KBM-7 (cell line): ENCODE measurements at regions not wholly inside any gene's neighbourhood (a gene's known extent, or its start where the extent isn't known, plus 50 kb on each side); places are given as distances from the start of the nearest gene placed in this dataset.

Experiments
- DNase-seq: peaks from one replicate; pipeline ENCODE4 v3.0.0-alpha.2; 2015
- in situ Hi-C: fragments of 300-500 bp; cut with MboI; formaldehyde crosslinking; loops from 2 replicates; pipeline ENCODE4 v1.14.3; 2020; ENCODE audit warnings: low sequenced_read_pairs, low pct_unique_long_range_greater_than_20kb, mixed read lengths

GRCh38 chr22:46051646-46052045 lies 74.7 kb upstream of the WNT7B start:
- DNase-seq = no peak
- in situ Hi-C loops = no loop called here

DNA sequence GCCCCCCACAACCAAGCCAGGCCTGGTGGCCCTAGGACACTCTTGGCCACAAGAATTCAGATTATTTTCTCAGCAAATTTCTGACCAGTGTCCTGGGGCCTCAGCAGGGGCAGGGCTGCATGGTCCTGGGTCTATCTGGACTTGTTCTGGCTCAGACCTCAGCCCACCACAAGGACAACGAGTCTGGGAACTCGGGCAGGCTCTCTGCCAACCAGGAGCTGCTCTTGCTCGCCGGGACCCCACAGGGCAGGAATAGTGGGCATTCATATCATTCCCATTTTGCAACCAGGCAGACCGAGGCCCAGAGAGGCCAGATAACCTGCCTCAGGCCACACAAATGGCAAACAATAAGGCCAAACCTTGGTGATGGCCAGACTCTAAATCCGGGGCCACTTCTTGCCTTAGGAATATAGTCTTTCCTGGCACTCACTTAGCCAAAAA lies 75.4 kb upstream of the WNT7B start:
- in situ Hi-C loops = no loop called here
- DNase-seq = no peak

- DNase-seq = peak; percentile 58
- in situ Hi-C loops = no loop called here
These were observed 76.0 kb upstream of the WNT7B start for GRCh38 chr22:46052801-46053562.

GRCh38 chr22:46053563-46054090 lies 76.7 kb upstream of the WNT7B start:
- in situ Hi-C loops = no loop called here
- no peak for DNase-seq

DNA sequence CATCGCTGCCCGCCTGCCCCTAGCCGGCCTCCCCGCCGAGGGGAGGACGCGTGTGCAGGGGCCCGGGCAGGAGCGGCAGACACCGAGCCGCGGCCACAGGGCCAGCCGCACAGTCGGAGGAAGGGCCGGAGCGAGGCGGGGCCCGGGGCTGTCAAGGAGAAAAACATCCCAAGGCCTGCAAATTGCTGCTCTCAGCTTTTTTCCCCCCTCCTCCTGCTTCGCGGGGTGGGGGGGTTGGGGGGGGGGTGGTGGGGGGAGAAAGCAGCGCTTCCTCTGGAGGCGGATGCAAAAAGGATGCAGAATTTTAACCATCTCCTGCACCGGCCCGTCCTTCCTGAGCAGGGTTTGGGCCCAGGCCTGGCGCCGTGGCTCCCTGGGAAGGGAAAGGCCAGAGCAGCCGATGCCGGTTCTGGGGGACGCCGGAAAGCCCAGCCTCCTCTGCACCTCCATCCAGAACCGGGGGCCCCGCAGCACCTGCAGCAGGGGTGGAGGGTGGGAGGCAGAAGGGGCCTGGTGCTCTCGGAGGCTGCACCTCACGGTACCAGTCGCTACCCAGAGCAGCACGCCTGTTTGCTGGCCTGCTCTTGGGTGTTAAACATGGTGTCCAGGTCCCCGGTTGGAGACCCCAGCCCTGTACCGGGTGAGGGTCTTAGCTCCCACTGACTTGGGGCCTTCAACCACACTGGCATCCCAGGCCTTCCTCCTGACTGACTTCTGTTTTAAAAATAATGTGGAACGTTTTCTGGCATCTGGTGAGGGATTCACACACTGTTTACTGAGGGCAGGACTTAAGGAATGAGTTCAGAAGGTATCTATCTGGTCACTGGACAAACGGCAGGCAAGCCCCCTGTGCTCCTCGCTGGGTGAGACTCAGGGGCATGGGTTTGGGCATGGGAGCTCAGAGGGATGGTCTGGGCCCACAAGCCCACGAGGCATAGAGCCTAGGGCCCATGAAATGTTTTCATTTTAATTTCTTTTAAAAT lies 77.4 kb upstream of the WNT7B start:
- peak; percentile 78 for DNase-seq
- in situ Hi-C loops = no loop called here

GRCh38 chr22:46055181-46055875 lies 78.4 kb upstream of the WNT7B start:
- in situ Hi-C loops = no loop called here

GRCh38 chr22:46055911-46056545 lies 79.1 kb upstream of the WNT7B start:
- in situ Hi-C loops = no loop called here
- peak; percentile 40 for DNase-seq

More at GRCh38 chr22:46055181-46055875, 78.4 kb upstream of the WNT7B start:
- DNase-seq = peak; percentile 58

DNA sequence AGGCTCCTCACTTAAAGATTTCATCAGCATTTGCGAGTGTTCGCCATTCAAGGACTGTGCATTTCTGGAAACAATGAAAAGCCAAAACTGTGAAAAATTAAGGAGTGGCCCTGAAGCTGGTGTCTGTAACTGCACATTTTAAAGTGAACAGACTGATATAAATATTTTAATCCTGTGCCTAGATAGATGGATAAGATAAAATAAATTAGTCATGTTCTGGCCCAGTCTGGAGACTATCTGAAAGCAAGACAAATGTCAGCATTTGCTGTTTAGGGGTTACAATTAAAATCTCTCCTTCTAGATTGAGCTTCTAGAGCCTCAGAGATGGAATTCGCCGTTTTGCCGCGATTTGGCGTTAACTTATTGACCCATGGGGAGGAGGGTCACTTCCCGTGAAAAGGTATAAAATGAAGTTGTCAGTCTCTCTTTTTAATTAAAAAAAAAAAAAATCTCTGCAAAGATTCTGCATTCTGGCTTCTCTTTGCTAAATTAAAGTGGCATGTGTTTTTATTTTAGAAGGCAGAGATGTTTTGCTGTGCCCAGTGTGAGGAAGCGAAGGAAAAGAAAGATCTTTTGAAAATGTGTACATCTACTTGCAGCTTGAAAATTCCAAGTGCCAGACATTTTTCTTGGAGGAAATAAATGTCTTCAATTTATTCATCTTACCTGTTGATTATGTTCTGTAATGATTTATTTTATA lies 79.7 kb upstream of the WNT7B start:
- no peak for DNase-seq
- in situ Hi-C loops = no loop called here

- in situ Hi-C loops = no loop called here
- DNase-seq = peak; percentile 42
These were observed 80.5 kb upstream of the WNT7B start for GRCh38 chr22:46057246-46058090.

DNA sequence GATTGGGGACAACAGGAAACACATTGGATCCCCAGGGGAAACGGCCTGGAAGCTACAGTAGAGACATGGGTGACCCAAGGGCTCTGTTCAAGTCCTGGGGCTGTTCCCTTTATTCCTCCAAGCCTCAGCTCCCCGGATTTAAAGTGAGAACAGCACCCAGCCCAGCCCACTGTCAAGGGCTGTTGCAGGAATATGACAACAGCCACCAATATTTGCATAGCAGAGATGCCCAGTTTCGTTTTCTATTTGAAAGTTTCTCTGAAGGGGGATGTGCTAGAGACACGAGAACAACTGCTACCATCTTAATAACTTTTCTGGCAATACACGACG lies 81.1 kb upstream of the WNT7B start:
- DNase-seq = peak; percentile 85
- in situ Hi-C loops = no loop called here

DNA sequence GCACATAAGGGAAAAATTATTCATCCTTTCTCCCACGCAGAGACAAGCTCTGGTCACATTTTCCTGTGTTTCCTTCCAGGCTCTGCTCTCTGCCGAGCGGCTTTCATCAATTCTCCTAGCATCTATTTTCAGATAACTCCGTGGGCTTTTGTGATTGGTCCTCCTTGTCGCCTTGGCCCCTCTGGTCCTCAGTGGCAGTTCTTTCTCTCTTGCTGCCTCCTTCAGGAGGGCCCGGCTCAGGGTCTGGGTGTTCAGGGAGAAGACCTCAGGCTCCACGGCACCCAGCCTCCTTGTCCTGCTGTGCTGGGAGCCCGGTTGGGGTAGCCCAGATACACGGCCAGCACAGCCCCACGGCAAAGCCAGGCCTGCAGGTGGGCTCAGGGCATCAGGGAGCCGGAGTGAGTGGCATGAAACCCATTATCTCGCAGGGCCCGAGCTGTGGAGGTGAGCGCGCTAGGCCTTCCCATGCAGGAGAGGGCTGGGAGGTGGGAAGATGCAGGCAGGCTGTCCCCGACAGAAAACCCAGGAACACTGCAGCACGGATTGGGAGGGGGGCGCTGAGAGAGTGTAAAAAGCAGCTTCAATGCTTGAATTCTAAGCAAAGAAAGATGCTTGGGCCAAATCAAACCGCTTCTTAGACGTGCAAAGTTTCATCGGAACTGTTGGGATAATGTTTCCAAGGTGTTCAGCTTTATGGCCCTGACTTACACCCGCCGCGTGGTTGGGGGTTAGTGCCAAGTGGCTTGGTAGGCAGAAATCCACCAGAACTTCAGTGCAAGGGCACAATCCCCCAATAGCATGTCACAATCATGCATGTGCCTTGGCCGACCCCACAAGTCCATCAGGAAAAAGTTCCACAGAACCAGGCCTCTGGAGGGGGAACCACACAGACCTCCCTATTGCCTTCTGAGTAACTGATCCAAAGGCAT lies 81.9 kb upstream of the WNT7B start:
- no peak for DNase-seq
- in situ Hi-C loops = no loop called here

DNA sequence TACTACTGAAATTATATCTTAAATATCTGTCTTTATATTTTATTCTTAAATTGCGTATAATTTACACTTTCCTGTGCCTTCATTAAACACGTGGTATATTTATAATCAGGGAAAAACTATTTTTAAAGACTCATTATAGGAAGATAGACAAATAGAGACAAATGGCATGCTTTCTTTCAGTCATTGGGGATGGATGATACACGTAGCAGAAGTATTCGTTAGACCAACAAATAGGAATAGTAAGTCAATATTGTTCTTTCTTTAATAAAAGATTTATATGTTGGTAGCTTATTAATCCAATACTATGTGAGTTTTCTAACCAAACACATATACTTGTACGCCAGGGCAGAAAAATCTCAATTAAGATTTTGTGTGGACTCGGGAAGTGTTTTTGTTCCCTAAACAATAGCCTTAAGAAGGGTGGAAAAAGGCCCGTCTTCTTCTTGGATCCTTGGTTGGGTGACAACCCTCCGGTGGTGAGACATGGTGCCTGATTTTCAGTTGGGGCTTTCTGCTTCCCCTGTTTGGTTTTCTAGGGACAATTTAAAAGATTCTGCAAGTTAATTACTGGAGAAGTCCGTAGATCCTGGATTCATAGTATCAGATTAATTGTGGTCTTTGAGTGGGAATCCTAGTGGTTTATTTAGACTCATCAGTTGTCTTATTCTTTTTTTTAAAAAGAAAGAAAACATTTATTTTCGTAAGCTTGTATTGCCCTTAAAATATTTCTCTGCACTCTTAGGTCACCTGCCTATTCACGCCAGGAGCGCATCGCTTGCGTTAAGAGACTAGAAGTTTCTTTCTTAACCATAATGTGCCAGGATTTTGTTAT lies 83.5 kb upstream of the WNT7B start:
- no peak for DNase-seq
- in situ Hi-C loops = no loop called here

DNA sequence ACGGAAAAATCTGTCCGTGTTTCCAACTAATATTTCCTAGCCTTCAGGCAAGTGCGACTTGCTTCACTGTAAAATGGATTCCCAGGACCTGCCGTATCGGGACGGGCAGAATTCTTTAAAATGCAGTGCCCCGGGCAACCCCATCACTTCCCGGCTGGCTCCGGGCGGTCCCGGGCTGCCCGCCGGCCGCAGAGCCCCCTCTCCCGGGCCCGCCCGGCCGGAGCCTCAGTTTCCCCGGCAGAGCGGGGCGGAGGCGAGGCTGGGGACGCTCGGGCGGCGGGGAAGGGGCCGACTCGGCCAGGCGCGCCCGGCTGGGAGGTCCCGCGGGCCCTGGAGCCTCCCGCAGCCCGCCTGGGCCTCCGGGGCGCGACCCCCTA lies 84.2 kb upstream of the WNT7B start:
- in situ Hi-C loops = no loop called here
- DNase-seq = no peak

DNA sequence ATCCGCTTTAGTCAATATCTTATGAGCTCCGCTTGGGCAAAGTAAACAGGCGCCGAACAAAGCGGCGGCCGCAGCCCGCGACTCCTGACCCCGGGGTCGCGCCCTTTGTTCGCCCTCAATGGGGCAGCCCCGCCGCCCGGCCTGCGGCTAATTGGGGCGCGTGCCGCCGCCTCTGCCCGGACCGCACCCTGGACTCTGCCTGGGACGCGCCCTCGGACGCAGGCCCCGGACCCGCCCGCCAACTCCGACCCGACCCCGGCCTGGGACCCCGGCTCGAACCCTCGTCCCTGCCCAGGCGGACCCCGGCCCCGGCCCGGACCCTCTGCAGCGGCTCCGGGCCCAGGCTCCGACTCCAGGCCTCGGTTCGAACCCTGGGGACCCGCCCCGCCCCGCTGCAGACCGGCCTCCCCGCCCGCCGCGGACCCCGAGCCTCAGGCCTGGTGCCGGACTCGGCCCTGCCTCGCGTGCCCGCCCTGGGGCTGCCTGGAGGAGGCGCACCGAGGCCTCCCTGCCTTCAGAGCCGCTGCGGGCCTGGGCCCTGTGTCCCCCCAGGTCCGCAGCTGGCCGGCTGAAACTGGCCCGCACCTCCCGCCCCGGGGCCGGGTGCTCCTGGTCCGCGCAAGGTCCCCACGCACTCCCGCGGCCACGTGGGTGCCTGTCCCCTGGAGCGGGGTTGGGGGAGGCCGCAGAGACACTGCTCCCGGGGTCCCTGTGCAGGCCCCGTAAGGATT lies 84.7 kb upstream of the WNT7B start:
- in situ Hi-C loops = no loop called here
- DNase-seq = no peak

GRCh38 chr22:46062232-46062615 lies 85.3 kb upstream of the WNT7B start:
- in situ Hi-C loops = no loop called here
- DNase-seq = no peak
